ENCODE measurements at regions not wholly inside any gene's neighbourhood (a gene's known extent, or its start where the extent isn't known, plus 50 kb on each side); places are given as distances from the start of the nearest gene placed in this dataset.

GRCh38 chr17:55961386-55961785 lies 191.9 kb upstream of the ANKFN1 start:
- intact Hi-C loops (cut with DNase I): no loop called here
- Histone ChIP-seq H3K27me3 (replicated peaks; ENCODE audit: insufficient read depth) (peaks cover 4% of the 10 kb centered on the region), H3K36me3 (no peaks in the 10 kb centered on the region), H3K27ac (no peak overlapping the region), H3K4me1 (replicated peaks) (no peaks in the 10 kb centered on the region), H3K4me3 (no peak overlapping the region), H3K9me3 (no peaks in the 10 kb centered on the region)
- TF ChIP-seq POLR2AphosphoS5 (IDR thresholded peaks at IDR 0.05) (no peak), POLR2A (IDR thresholded peaks at IDR 0.05) (no peak)
- TF ChIP-seq, protein P1, sequence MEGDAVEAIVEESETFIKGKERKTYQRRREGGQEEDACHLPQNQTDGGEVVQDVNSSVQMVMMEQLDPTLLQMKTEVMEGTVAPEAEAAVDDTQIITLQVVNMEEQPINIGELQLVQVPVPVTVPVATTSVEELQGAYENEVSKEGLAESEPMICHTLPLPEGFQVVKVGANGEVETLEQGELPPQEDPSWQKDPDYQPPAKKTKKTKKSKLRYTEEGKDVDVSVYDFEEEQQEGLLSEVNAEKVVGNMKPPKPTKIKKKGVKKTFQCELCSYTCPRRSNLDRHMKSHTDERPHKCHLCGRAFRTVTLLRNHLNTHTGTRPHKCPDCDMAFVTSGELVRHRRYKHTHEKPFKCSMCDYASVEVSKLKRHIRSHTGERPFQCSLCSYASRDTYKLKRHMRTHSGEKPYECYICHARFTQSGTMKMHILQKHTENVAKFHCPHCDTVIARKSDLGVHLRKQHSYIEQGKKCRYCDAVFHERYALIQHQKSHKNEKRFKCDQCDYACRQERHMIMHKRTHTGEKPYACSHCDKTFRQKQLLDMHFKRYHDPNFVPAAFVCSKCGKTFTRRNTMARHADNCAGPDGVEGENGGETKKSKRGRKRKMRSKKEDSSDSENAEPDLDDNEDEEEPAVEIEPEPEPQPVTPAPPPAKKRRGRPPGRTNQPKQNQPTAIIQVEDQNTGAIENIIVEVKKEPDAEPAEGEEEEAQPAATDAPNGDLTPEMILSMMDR (IDR thresholded peaks at IDR 0.05): no peak
- no peak for DNase-seq (ENCODE audit: low spot score)
- 64% methylated on average over 3 of the region's 3 CpGs for WGBS

- WGBS: 15% methylated on average over 6 of the region's 6 CpGs
- intact Hi-C loops (cut with DNase I): no loop called here
- Histone ChIP-seq H3K4me3 (no peak overlapping the region), H3K4me1 (replicated peaks) (no peaks in the 10 kb centered on the region), H3K27me3 (replicated peaks; ENCODE audit: insufficient read depth) (peaks cover 4% of the 10 kb centered on the region), H3K36me3 (no peaks in the 10 kb centered on the region), H3K9me3 (no peaks in the 10 kb centered on the region), H3K27ac (no peak overlapping the region)
- TF ChIP-seq POLR2AphosphoS5 (IDR thresholded peaks at IDR 0.05) (no peak), POLR2A (IDR thresholded peaks at IDR 0.05) (no peak)
- TF ChIP-seq, protein P1 (IDR thresholded peaks at IDR 0.05): no peak
- no peak for DNase-seq (ENCODE audit: low spot score)
Observed at GRCh38 chr17:55962951-55963401, 190.3 kb upstream of the ANKFN1 start.

DNA sequence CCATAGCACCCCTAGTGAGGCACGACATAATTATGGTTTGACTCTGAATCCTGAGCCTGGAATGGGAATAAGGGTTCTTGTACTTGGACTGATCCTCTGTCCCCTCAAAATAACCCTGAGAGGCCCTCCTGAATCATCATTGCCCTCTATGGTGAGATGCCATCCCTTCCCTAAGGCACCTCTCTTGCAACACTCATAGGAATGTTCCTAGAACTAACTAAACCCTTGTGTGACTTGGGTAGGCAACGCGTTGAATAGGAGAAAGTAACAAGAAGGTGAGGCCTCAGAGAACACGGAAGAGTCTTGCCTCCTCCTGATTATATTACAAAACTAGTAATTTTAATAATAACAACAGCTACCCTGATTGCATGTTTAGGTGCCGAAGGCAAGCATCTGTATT lies 189.1 kb upstream of the ANKFN1 start:
- no peak overlapping the region for H3K4me3 ChIP-seq
- H3K36me3 ChIP-seq: no peaks in the 10 kb centered on the region
- H3K27me3 ChIP-seq (replicated peaks; ENCODE audit: insufficient read depth): peaks cover 4% of the 10 kb centered on the region
- 95% methylated on average over 5 of the region's 5 CpGs for WGBS
- no peaks in the 10 kb centered on the region for H3K4me1 ChIP-seq (replicated peaks)
- TF ChIP-seq, protein P1 (IDR thresholded peaks at IDR 0.05): no peak
- no peak for TF ChIP-seq POLR2AphosphoS5 (IDR thresholded peaks at IDR 0.05)
- TF ChIP-seq POLR2A (IDR thresholded peaks at IDR 0.05): no peak
- no peaks in the 10 kb centered on the region for H3K9me3 ChIP-seq
- no peak overlapping the region for H3K27ac ChIP-seq
- intact Hi-C loops (cut with DNase I): no loop called here
- DNase-seq (ENCODE audit: low spot score): no peak

DNA sequence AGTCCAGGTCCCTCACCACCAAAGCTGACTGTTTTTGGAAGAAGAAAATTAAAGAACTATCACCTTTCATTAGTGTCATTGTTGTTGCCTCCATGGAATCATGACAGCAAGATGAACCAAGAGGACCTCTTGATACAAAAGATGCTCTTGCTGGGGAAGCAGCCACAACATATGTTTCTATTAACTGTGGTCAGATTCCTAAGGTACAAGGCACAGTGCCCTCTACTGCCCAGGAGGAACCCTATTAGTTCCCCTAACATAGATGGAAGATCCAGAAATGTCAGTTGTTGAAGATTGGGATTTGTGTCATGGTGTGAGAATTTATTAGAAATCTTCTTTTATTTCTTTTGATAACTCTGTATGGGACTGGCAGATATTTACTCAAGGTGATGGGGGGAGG lies 188.2 kb upstream of the ANKFN1 start:
- no peaks in the 10 kb centered on the region for H3K36me3 ChIP-seq
- H3K27me3 ChIP-seq (replicated peaks; ENCODE audit: insufficient read depth): peaks cover 4% of the 10 kb centered on the region
- no peak for DNase-seq (ENCODE audit: low spot score)
- intact Hi-C loops (cut with DNase I): no loop called here
- H3K4me1 ChIP-seq (replicated peaks): no peaks in the 10 kb centered on the region
- H3K9me3 ChIP-seq: no peaks in the 10 kb centered on the region
- no peak overlapping the region for H3K4me3 ChIP-seq
- TF ChIP-seq POLR2AphosphoS5 (IDR thresholded peaks at IDR 0.05) (no peak), POLR2A (IDR thresholded peaks at IDR 0.05) (no peak)
- TF ChIP-seq, protein P1 (IDR thresholded peaks at IDR 0.05): no peak
- H3K27ac ChIP-seq: no peak overlapping the region

GRCh38 chr17:55969562-55970324 lies 183.5 kb upstream of the ANKFN1 start:
- no peak for TF ChIP-seq POLR2AphosphoS5 (IDR thresholded peaks at IDR 0.05)
- no peak for TF ChIP-seq POLR2A (IDR thresholded peaks at IDR 0.05)
- TF ChIP-seq, protein P1 (IDR thresholded peaks at IDR 0.05): no peak
- peaks cover 4% of the 10 kb centered on the region for H3K27me3 ChIP-seq (replicated peaks; ENCODE audit: insufficient read depth)
- no peak overlapping the region for H3K4me3 ChIP-seq
- H3K9me3 ChIP-seq: no peaks in the 10 kb centered on the region
- WGBS: 61% methylated on average over 3 of the region's 3 CpGs
- H3K4me1 ChIP-seq (replicated peaks): no peaks in the 10 kb centered on the region
- intact Hi-C loops (cut with DNase I): no loop called here
- no peak for DNase-seq (ENCODE audit: low spot score)
- H3K27ac ChIP-seq: no peak overlapping the region
- no peaks in the 10 kb centered on the region for H3K36me3 ChIP-seq
